ENCODE measurements at regions not wholly inside any gene's neighbourhood (a gene's known extent, or its start where the extent isn't known, plus 50 kb on each side); places are given as distances from the start of the nearest gene placed in this dataset.

DNA sequence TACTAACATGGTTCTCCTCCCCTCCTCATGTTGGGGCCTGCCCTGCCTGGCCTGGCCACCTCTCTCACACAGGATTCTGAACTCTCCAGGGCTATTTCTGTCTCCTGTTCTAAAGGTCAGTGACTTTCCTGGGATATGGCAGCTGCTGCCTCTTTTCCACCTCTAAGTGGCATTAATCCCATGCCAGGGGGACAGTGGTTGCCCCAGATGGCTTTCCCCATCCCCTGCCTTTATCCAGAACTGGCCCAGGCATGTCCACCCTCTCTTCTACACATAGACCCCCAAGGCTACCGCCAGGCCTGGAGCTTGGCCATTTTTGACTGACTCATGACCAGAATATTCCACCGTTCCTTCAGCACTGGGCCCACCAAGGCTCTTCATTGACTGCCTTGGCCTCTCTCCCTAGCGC, 90.4 kb downstream of the IRF2BPL start:
- no peaks in the 10 kb centered on the region for H3K9me3 ChIP-seq (ENCODE audit: control insufficient read depth in 1 of 2, insufficient read depth in 1 of 2, low read depth in 1 of 2, low read length in 2 of 2)
- H3K4me3 ChIP-seq (replicated peaks in 1 of 2; ENCODE audit: low read depth in 1 of 2, low read length in 2 of 2) = no peak overlapping the region
- RAD21 ChIA-PET (ENCODE audit: low non-redundant PET in 1 of 2, low total read pairs in 2 of 2, uncharacterized antibody in 2 of 2, unreplicated experiment in 2 of 2) = interaction anchor here in 1 of 2 experiments (1.2 kb wide), 1 partner anchor 9 kb away, joined by 5 read pairs; no protein-coding TSS in a partner anchor
- H3K79me2 ChIP-seq (ENCODE audit: insufficient read depth, low read length) = no peaks in the 10 kb centered on the region
- POLR2A ChIA-PET = no interaction called here
- no peak for DNase-seq (ENCODE audit: low read depth, low spot score)
- no peaks in the 10 kb centered on the region for H3K36me3 ChIP-seq (ENCODE audit: control insufficient read depth in 1 of 2, insufficient read depth in 2 of 2, low read length in 2 of 2)
- no peak overlapping the region for H2AFZ ChIP-seq (ENCODE audit: low read depth, low read length, poor library complexity, severe bottlenecking)
- H3K9me2 ChIP-seq (ENCODE audit: insufficient read depth) = no peaks in the 10 kb centered on the region
- intact Hi-C loops (cut with micrococcal nuclease) = no loop called here
- no peak overlapping the region for H3K27ac ChIP-seq (ENCODE audit: low read depth, low read length)
- TF ChIP-seq POLR2A (IDR thresholded peaks at IDR 0.05; ENCODE audit: borderline replicate concordance, extremely low read depth, insufficient read depth, insufficient read length) (no peak), EZH2 (IDR thresholded peaks at IDR 0.05) (no peak), FOSL1 (IDR thresholded peaks at IDR 0.05; ENCODE audit: low read depth) (no peak), CEBPB (IDR thresholded peaks at IDR 0.05; ENCODE audit: low read depth) (no peak), TCF7L2 (IDR thresholded peaks at IDR 0.05; ENCODE audit: borderline replicate concordance, extremely low read depth, insufficient read depth, insufficient read length) (no peak)
- no TSS peak for BruUV-seq (replicated peaks)
- H3K27me3 ChIP-seq (ENCODE audit: insufficient read depth, low read length) = no peaks in the 10 kb centered on the region
- H3K4me1 ChIP-seq (ENCODE audit: control insufficient read depth in 1 of 2, insufficient read depth in 2 of 2, low read length in 2 of 2) = peaks cover 8 to 25% of the 10 kb centered on the region in 2 experiments; a peak in 3 of 4 replicates
- H4K20me1 ChIP-seq (ENCODE audit: insufficient read depth) = no peaks in the 10 kb centered on the region
- CTCF ChIA-PET = no interaction called here
- no peak for ATAC-seq
- H3K9ac ChIP-seq (ENCODE audit: low read length) = no peak overlapping the region
- H3K4me2 ChIP-seq (ENCODE audit: low read length) = 0 out of 2 replicates have a peak overlapping the region, but pooled peaks have one; percentile 5

- ATAC-seq (no peak), DNase-seq (ENCODE audit: low read depth, low spot score) (no peak)
- Histone ChIP-seq H3K9me2 (ENCODE audit: insufficient read depth) (no peaks in the 10 kb centered on the region), H3K36me3 (ENCODE audit: control insufficient read depth in 1 of 2, insufficient read depth in 2 of 2, low read length in 2 of 2) (no peaks in the 10 kb centered on the region), H3K4me3 (replicated peaks in 1 of 2; ENCODE audit: low read depth in 1 of 2, low read length in 2 of 2) (no peak overlapping the region), H3K9me3 (ENCODE audit: control insufficient read depth in 1 of 2, insufficient read depth in 1 of 2, low read depth in 1 of 2, low read length in 2 of 2) (no peaks in the 10 kb centered on the region), H3K4me1 (ENCODE audit: control insufficient read depth in 1 of 2, insufficient read depth in 2 of 2, low read length in 2 of 2) (peaks cover 8 to 25% of the 10 kb centered on the region in 2 experiments; a peak in 3 of 4 replicates), H2AFZ (ENCODE audit: low read depth, low read length, poor library complexity, severe bottlenecking) (no peak overlapping the region), H3K9ac (ENCODE audit: low read length) (no peak overlapping the region), H4K20me1 (ENCODE audit: insufficient read depth) (no peaks in the 10 kb centered on the region), H3K4me2 (ENCODE audit: low read length) (no peak overlapping the region), H3K79me2 (ENCODE audit: insufficient read depth, low read length) (no peaks in the 10 kb centered on the region), H3K27ac (ENCODE audit: low read depth, low read length) (no peak overlapping the region), H3K27me3 (ENCODE audit: insufficient read depth, low read length) (no peaks in the 10 kb centered on the region)
- ChIA-PET CTCF (interaction anchor here (0.8 to 1.1 kb wide), 2 partner anchors 10 to 18 kb away, joined by 3 to 4 read pairs; no protein-coding TSS in a partner anchor), RAD21 (ENCODE audit: low non-redundant PET in 1 of 2, low total read pairs in 2 of 2, uncharacterized antibody in 2 of 2, unreplicated experiment in 2 of 2) (interaction anchor here in 1 of 2 experiments (0.6 kb wide), 1 partner anchor 34 kb away, joined by 5 read pairs; no protein-coding TSS in a partner anchor), POLR2A (interaction anchor here (1.6 kb wide), 1 partner anchor 16 kb away, joined by 4 read pairs; no protein-coding TSS in a partner anchor)
- no peak for TF ChIP-seq YY1 (IDR thresholded peaks at IDR 0.05; ENCODE audit: extremely low read depth, insufficient replicate concordance, low read depth, low read length)
- TF ChIP-seq ZFX (IDR thresholded peaks at IDR 0.05) = no peak
- no peak for TF ChIP-seq EGR1 (IDR thresholded peaks at IDR 0.05; ENCODE audit: low read depth)
- TF ChIP-seq RAD21 (IDR thresholded peaks at IDR 0.05; ENCODE audit: low read depth) = no peak
- no peak for TF ChIP-seq EZH2 (IDR thresholded peaks at IDR 0.05)
- no peak for TF ChIP-seq CBX3 (IDR thresholded peaks at IDR 0.05; ENCODE audit: low read depth)
- TF ChIP-seq CEBPB (IDR thresholded peaks at IDR 0.05; ENCODE audit: low read depth) = no peak
- TF ChIP-seq, protein P1, sequence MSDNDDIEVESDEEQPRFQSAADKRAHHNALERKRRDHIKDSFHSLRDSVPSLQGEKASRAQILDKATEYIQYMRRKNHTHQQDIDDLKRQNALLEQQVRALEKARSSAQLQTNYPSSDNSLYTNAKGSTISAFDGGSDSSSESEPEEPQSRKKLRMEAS (IDR thresholded peaks at IDR 0.05) = no peak
- no peak for TF ChIP-seq POLR2A (IDR thresholded peaks at IDR 0.05; ENCODE audit: borderline replicate concordance, extremely low read depth, insufficient read depth, insufficient read length)
- no peak for TF ChIP-seq REST (IDR thresholded peaks at IDR 0.05; ENCODE audit: low read depth)
- no peak for TF ChIP-seq ZNF274 (IDR thresholded peaks at IDR 0.05; ENCODE audit: low read depth, low read length)
- no peak for TF ChIP-seq ELF1 (IDR thresholded peaks at IDR 0.05; ENCODE audit: borderline replicate concordance, low read depth)
- TF ChIP-seq SIN3A (IDR thresholded peaks at IDR 0.05; ENCODE audit: low read depth) = no peak
- TF ChIP-seq ATF3 (IDR thresholded peaks at IDR 0.05) = no peak
- intact Hi-C loops (cut with micrococcal nuclease) = no loop called here
- BruUV-seq (replicated peaks) = no TSS peak
Observed at GRCh38 chr14:76937181-76938091, 91.1 kb downstream of the IRF2BPL start.
